CD4-positive, alpha-beta memory T cell (primary cell): ENCODE measurements at regions not wholly inside any gene's neighbourhood (a gene's known extent, or its start where the extent isn't known, plus 50 kb on each side); places are given as distances from the start of the nearest gene placed in this dataset.

Source experiments
- CTCF ChIA-PET: fragments of 350-600 bp; sonication (Branson Sonifier 250); formaldehyde crosslinking; loops from one replicate; lab custom pipeline; 2021; ENCODE audit warnings: inconsistent platforms; ENCODE audit not compliant: partially characterized antibody; lab: Charles Lee
- POLR2A ChIA-PET: fragments of 350-600 bp; sonication (Branson Sonifier 250); formaldehyde crosslinking; loops from one replicate; lab custom pipeline; 2021; ENCODE audit not compliant: partially characterized antibody; lab: Charles Lee
- DNase-seq, 5 donors: peaks; one replicate each; pipeline versions ENCODE4 v3.0.0 to v3.0.0-alpha.2; 2020 to 2022; ENCODE audit warnings: mixed read lengths in 1 of 5
- H3K27ac ChIP-seq: one replicate; pipeline ENCODE4 v1.7.0; 2013; ENCODE audit warnings: low read depth, low read length
- H3K27me3 ChIP-seq: 2 replicates; pipeline ENCODE4 v1.7.0; 2013; ENCODE audit warnings: mild to moderate bottlenecking, low read length, moderate library complexity; ENCODE audit not compliant: insufficient read depth
- H3K36me3 ChIP-seq: 2 replicates; pipeline ENCODE4 v1.7.0; 2013; ENCODE audit warnings: mild to moderate bottlenecking, low read length, moderate library complexity; ENCODE audit not compliant: insufficient read depth
- H3K4me1 ChIP-seq: 2 replicates; pipeline ENCODE4 v1.7.0; 2013; ENCODE audit warnings: mild to moderate bottlenecking, low read length, moderate library complexity; ENCODE audit not compliant: insufficient read depth
- H3K4me3 ChIP-seq, 2 donors: one replicate each; pipeline ENCODE4 v1.7.0; 2013; ENCODE audit warnings: low read length in 2 of 2, mild to moderate bottlenecking in 1 of 2
- H3K9me3 ChIP-seq, 2 donors: one replicate each; pipeline ENCODE4 v1.7.0; 2013; ENCODE audit warnings: low read length in 2 of 2, control low read depth in 1 of 2; ENCODE audit not compliant: control insufficient read depth in 1 of 2
- H3K27ac Mint-ChIP-seq, 7 donors: one replicate each; pipeline ENCODE4 v1.8.0; 2020 to 2021; ENCODE audit warnings: mixed read lengths in 7 of 7, mild to moderate bottlenecking in 6 of 7, inconsistent platforms in 3 of 7, moderate library complexity in 3 of 7
- H3K27me3 Mint-ChIP-seq, 2 donors: one replicate each; pipeline ENCODE4 v1.8.0; 2020 to 2021; ENCODE audit warnings: mixed read lengths in 2 of 2
- H3K36me3 Mint-ChIP-seq, 2 donors: one replicate each; pipeline ENCODE4 v1.8.0; 2020 to 2021; ENCODE audit warnings: mixed read lengths in 2 of 2, inconsistent platforms in 1 of 2, mild to moderate bottlenecking in 1 of 2
- H3K4me1 Mint-ChIP-seq, 4 donors: one replicate each; pipeline ENCODE4 v1.8.0; 2020 to 2021; ENCODE audit warnings: mixed read lengths in 4 of 4, mild to moderate bottlenecking in 1 of 4
- H3K4me3 Mint-ChIP-seq, 8 donors: one replicate each; pipeline ENCODE4 v1.8.0; 2020 to 2021; ENCODE audit warnings: mixed read lengths in 8 of 8, mild to moderate bottlenecking in 7 of 8, moderate library complexity in 6 of 8, inconsistent platforms in 3 of 8
- H3K9me3 Mint-ChIP-seq, 8 donors: one replicate each; pipeline ENCODE4 v1.8.0; 2020 to 2021; ENCODE audit warnings: mixed read lengths in 8 of 8, mild to moderate bottlenecking in 5 of 8, inconsistent platforms in 3 of 8, moderate library complexity in 1 of 8
- intact Hi-C: fragments of 100-400 bp; cut with micrococcal nuclease; formaldehyde crosslinking; loops from one replicate; pipeline ENCODE4 v1.15.1; 2023

- Mint-ChIP-seq H3K4me3 (no peak overlapping the region), H3K27me3 (no peaks in the 10 kb centered on the region), H3K27ac (no peak overlapping the region), H3K4me1 (peaks cover 16 to 31% (median 20%) of the 10 kb centered on the region in 4 donors), H3K36me3 (no peaks in the 10 kb centered on the region), H3K9me3 (peaks cover 0 to 2% (median 0%) of the 10 kb centered on the region in 8 donors)
- no peak overlapping the region for H3K27ac ChIP-seq
- no peaks in the 10 kb centered on the region for H3K36me3 ChIP-seq
- ChIA-PET CTCF (interaction anchor here (3.0 kb wide), 1 partner anchor 215 kb away, joined by 13 read pairs; no protein-coding TSS in a partner anchor), POLR2A (no interaction called here)
- H3K9me3 ChIP-seq = no peaks in the 10 kb centered on the region
- peaks cover 25% of the 10 kb centered on the region for H3K4me1 ChIP-seq
- H3K27me3 ChIP-seq = no peaks in the 10 kb centered on the region
- DNase-seq = no peak
- no peak overlapping the region for H3K4me3 ChIP-seq
- intact Hi-C loops = no loop called here
Measured at GRCh38 chr10:91035650-91036292, 114.9 kb upstream of the ANKRD1 start.

DNA sequence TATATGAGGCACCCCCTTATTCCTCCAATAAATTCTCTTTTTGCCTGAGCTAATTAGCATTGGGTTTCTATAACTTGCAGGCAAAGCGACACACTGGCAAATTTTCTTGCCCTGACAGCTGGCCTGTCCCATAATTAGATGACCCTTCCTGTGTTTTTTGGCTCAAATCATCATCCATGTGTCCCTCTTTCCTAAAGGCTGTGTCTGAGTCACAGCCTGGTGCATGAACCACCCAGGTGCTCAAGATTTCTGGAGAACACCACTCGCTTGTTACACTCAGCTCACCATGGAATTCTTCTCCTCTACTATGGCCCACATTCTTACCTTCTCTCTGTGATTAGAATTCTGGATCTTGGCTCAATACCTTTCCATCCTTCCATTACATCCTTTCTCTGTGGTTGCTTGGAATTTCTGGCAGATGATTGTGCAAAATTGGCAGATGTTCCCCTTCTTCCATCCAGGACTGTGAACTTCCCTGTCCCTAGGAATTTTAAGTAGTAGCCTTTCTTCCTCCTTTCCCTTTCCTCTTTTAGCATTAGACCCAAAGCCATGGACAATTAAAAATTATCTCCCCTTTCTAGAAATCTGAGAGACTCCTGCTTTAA lies 116.0 kb upstream of the ANKRD1 start:
- Histone ChIP-seq H3K36me3 (no peaks in the 10 kb centered on the region), H3K4me3 (no peak overlapping the region), H3K27me3 (no peaks in the 10 kb centered on the region), H3K9me3 (no peaks in the 10 kb centered on the region), H3K27ac (no peak overlapping the region), H3K4me1 (peaks cover 25% of the 10 kb centered on the region)
- Mint-ChIP-seq H3K27ac (no peak overlapping the region), H3K27me3 (no peaks in the 10 kb centered on the region), H3K36me3 (no peaks in the 10 kb centered on the region), H3K9me3 (peaks cover 0 to 2% (median 0%) of the 10 kb centered on the region in 8 donors), H3K4me3 (no peak overlapping the region), H3K4me1 (peaks cover 16 to 31% (median 20%) of the 10 kb centered on the region in 4 donors)
- ChIA-PET CTCF (interaction anchor here (1.0 kb wide), 1 partner anchor 40 kb away, joined by 3 read pairs; no protein-coding TSS in a partner anchor), POLR2A (no interaction called here)
- DNase-seq = no peak
- intact Hi-C loops = no loop called here

GRCh38 chr10:91038971-91039370 lies 118.1 kb upstream of the ANKRD1 start:
- ChIA-PET CTCF (no interaction called here), POLR2A (no interaction called here)
- intact Hi-C loops = no loop called here
- Mint-ChIP-seq H3K9me3 (peaks cover 0 to 2% (median 0%) of the 10 kb centered on the region in 8 donors), H3K4me1 (peaks cover 6 to 12% (median 7%) of the 10 kb centered on the region in 4 donors), H3K27ac (peak overlapping the region in 1 of 7 donors; percentile 7), H3K4me3 (no peak overlapping the region), H3K27me3 (peaks cover 3 to 6% of the 10 kb centered on the region in 2 donors), H3K36me3 (no peaks in the 10 kb centered on the region)
- Histone ChIP-seq H3K27me3 (no peaks in the 10 kb centered on the region), H3K27ac (no peak overlapping the region), H3K4me3 (no peak overlapping the region), H3K4me1 (peaks cover 13% of the 10 kb centered on the region), H3K36me3 (no peaks in the 10 kb centered on the region), H3K9me3 (no peaks in the 10 kb centered on the region)
- DNase-seq = no peak

- Histone ChIP-seq H3K27ac (no peak overlapping the region), H3K4me3 (no peak overlapping the region), H3K27me3 (no peaks in the 10 kb centered on the region), H3K9me3 (no peaks in the 10 kb centered on the region), H3K36me3 (no peaks in the 10 kb centered on the region), H3K4me1 (no peaks in the 10 kb centered on the region)
- no peaks in the 10 kb centered on the region for H3K36me3 Mint-ChIP-seq
- no peak overlapping the region for H3K4me3 Mint-ChIP-seq
- no peak for DNase-seq
- no peaks in the 10 kb centered on the region for H3K4me1 Mint-ChIP-seq
- POLR2A ChIA-PET = no interaction called here
- intact Hi-C loops = no loop called here
- no peak overlapping the region for H3K27ac Mint-ChIP-seq
- peaks cover 3 to 6% of the 10 kb centered on the region in 2 donors for H3K27me3 Mint-ChIP-seq
- no peaks in the 10 kb centered on the region for H3K9me3 Mint-ChIP-seq
- CTCF ChIA-PET = no interaction called here
Measured at GRCh38 chr10:91040343-91040742, 119.5 kb upstream of the ANKRD1 start.

DNA sequence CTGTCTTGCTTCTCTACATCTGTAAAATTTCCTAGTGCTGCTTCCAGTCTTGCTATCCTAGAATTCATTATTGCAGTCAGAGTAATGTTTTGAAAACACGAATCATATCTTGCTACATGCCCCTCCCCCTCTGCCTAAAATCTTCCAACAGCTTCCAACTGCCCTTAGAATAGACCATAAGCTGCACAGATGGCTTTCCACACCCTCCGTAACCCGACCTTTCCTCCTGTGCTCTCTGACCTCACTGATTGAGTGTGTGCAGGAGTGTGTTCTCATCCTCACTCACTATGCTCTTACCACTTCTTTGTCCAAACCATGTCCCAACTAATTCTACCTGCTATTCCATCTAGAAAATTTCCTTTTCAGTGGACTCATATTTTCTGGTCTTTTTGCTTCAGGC lies 121.2 kb upstream of the ANKRD1 start:
- Mint-ChIP-seq H3K36me3 (no peaks in the 10 kb centered on the region), H3K4me1 (no peaks in the 10 kb centered on the region), H3K9me3 (peaks cover 0 to 3% (median 0%) of the 10 kb centered on the region in 8 donors), H3K27ac (no peak overlapping the region), H3K4me3 (no peak overlapping the region), H3K27me3 (peaks cover 6 to 13% of the 10 kb centered on the region in 2 donors)
- H3K36me3 ChIP-seq = no peaks in the 10 kb centered on the region
- ChIA-PET POLR2A (no interaction called here), CTCF (interaction anchor here (0.8 to 2.0 kb wide), 2 partner anchors 12 to 209 kb away, joined by 3 to 5 read pairs; no protein-coding TSS in a partner anchor)
- H3K4me1 ChIP-seq = no peaks in the 10 kb centered on the region
- H3K27me3 ChIP-seq = no peaks in the 10 kb centered on the region
- DNase-seq = no peak
- intact Hi-C loops = no loop called here
- H3K4me3 ChIP-seq = no peak overlapping the region
- no peaks in the 10 kb centered on the region for H3K9me3 ChIP-seq
- H3K27ac ChIP-seq = no peak overlapping the region

DNA sequence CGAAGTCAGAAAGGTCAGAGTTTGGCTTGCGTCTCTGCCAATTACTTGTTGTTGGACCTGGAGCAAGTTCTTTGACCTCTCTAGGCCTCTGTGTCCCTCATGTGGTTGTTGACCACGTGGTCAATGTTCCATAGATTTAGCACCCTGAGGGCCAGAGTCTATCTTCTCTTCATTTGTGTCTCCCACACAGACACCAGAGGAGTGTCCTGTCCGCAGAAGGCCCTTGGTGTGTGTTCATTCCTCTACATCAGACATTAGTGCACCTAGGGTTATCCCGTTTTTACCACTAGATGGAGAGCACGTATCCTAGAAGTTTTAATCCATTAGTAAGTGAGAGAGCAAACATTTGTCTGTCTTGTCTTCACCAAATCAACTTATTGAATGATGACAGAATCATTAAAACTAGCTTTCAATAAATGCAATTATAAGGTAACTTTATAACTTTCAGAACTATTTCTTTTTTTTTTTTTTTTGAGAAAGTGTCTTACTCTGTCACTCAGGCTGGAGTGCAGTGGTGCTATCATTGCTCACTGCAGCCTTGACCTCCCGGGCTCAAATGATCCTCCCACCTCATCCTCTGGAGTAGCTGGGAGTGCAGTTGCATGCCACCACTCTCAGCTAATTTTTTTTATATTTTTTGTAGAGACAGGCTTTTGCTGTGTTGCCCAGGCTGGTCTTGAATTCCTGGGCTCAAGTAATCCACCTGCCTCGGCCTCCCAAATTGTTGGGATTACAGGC lies 122.5 kb upstream of the ANKRD1 start:
- Histone ChIP-seq H3K4me1 (no peaks in the 10 kb centered on the region), H3K27me3 (no peaks in the 10 kb centered on the region), H3K27ac (no peak overlapping the region), H3K9me3 (no peaks in the 10 kb centered on the region), H3K36me3 (no peaks in the 10 kb centered on the region), H3K4me3 (no peak overlapping the region)
- no peak overlapping the region for H3K4me3 Mint-ChIP-seq
- POLR2A ChIA-PET = no interaction called here
- intact Hi-C loops = loop anchor here (1.0 kb wide), 1 partner anchor 208 kb away; no protein-coding TSS in a partner anchor
- H3K4me1 Mint-ChIP-seq = no peaks in the 10 kb centered on the region
- CTCF ChIA-PET = interaction anchor here (0.8 to 1.0 kb wide), 2 partner anchors 37 to 209 kb away, joined by 3 to 5 read pairs; no protein-coding TSS in a partner anchor
- H3K27ac Mint-ChIP-seq = no peak overlapping the region
- peaks cover 6 to 13% of the 10 kb centered on the region in 2 donors for H3K27me3 Mint-ChIP-seq
- DNase-seq = no peak
- H3K9me3 Mint-ChIP-seq = peaks cover 0 to 3% (median 0%) of the 10 kb centered on the region in 8 donors
- H3K36me3 Mint-ChIP-seq = no peaks in the 10 kb centered on the region

DNA sequence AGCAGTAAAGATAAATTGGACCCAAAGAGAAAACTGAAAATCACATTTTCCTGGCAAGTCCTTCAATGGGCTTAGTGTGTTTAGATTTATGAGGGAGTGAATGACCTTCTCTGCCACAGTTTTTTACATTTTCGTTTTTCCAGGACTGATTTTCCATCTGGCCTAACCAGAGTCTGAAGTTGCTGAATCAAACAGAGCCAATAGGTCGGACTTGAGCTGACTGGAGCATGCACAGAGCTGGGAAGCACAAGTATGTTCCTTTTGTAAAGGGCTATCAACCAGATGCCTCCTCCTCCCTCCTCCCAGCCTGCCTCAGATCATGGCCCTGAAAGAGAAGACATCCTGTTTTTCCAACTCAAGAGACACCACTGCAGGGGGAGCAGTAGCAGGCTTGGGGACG lies 126.0 kb upstream of the ANKRD1 start:
- ChIA-PET CTCF (no interaction called here), POLR2A (no interaction called here)
- H3K36me3 Mint-ChIP-seq = no peaks in the 10 kb centered on the region
- Histone ChIP-seq H3K36me3 (no peaks in the 10 kb centered on the region), H3K4me1 (no peaks in the 10 kb centered on the region), H3K27ac (no peak overlapping the region), H3K27me3 (no peaks in the 10 kb centered on the region), H3K4me3 (no peak overlapping the region), H3K9me3 (no peaks in the 10 kb centered on the region)
- no peak for DNase-seq
- intact Hi-C loops = no loop called here
- H3K27ac Mint-ChIP-seq = no peak overlapping the region
- peaks cover 6 to 18% of the 10 kb centered on the region in 2 donors for H3K27me3 Mint-ChIP-seq
- H3K9me3 Mint-ChIP-seq = peaks cover 0 to 3% (median 0%) of the 10 kb centered on the region in 8 donors
- no peak overlapping the region for H3K4me3 Mint-ChIP-seq
- H3K4me1 Mint-ChIP-seq = no peaks in the 10 kb centered on the region
